CD4-positive, alpha-beta T cell (primary cell): ENCODE measurements at regions not wholly inside any gene's neighbourhood (a gene's known extent, or its start where the extent isn't known, plus 50 kb on each side); places are given as distances from the start of the nearest gene placed in this dataset.

Experiments used
- ATAC-seq: fragments of 200-7000 bp; cut with Tn5 transposase; one replicate; pipeline ENCODE4 v1.10.0; 2022; ENCODE audit warnings: mild to moderate bottlenecking; ENCODE audit not compliant: poor library complexity
- CTCF ChIA-PET: fragments of 350-600 bp; sonication (Branson Sonifier 250); formaldehyde crosslinking; loops from one replicate; lab custom pipeline; 2021; ENCODE audit warnings: antibody characterized with exemption, inconsistent platforms; lab: Charles Lee
- POLR2A ChIA-PET: fragments of 350-600 bp; sonication (Branson Sonifier 250); formaldehyde crosslinking; loops from one replicate; lab custom pipeline; 2021; ENCODE audit warnings: antibody characterized with exemption, inconsistent platforms; lab: Charles Lee
- DNase-seq, 14 experiments: peaks; one replicate each; pipeline ENCODE4 v3.0.0-alpha.2; 2013 to 2020; ENCODE audit warnings: mixed read lengths in 2 of 14
- H3K27ac ChIP-seq, 2 donors: one replicate each; pipeline versions ENCODE4 v1.5.1 to v1.7.0; 2013; ENCODE audit warnings: low read length in 2 of 2, low read depth in 1 of 2, mild to moderate bottlenecking in 1 of 2
- H3K27me3 ChIP-seq, 2 experiments: 1 replicate in 1 of 2; 2 replicates in 1 of 2; pipeline versions ENCODE4 v1.6.1 to v1.7.0; 2013; ENCODE audit warnings: low read length in 2 of 2, control low read depth in 1 of 2, mild to moderate bottlenecking in 1 of 2, moderate library complexity in 1 of 2; ENCODE audit not compliant: insufficient read depth in 2 of 2, control insufficient read depth in 1 of 2
- H3K36me3 ChIP-seq: one replicate; pipeline ENCODE4 v1.6.1; 2013; ENCODE audit warnings: low read length, control low read depth; ENCODE audit not compliant: insufficient read depth
- H3K4me1 ChIP-seq: one replicate; pipeline ENCODE4 v1.6.1; 2013; ENCODE audit warnings: low read length, control low read depth; ENCODE audit not compliant: insufficient read depth
- H3K4me3 ChIP-seq: one replicate; pipeline ENCODE4 v1.5.1; 2013; ENCODE audit warnings: mild to moderate bottlenecking, low read length, moderate library complexity
- H3K9me3 ChIP-seq, 2 experiments: 1 replicate in 1 of 2; 2 replicates in 1 of 2; pipeline versions ENCODE4 v1.6.1 to v1.7.0; 2013; ENCODE audit warnings: low read length in 2 of 2, mild to moderate bottlenecking in 2 of 2, control low read depth in 1 of 2, moderate library complexity in 1 of 2; ENCODE audit not compliant: control insufficient read depth in 1 of 2, insufficient read depth in 1 of 2
- H3K27ac Mint-ChIP-seq: one replicate; pipeline ENCODE4 v1.8.0; 2020; ENCODE audit warnings: mixed read lengths
- H3K27me3 Mint-ChIP-seq: one replicate; pipeline ENCODE4 v1.8.0; 2021; ENCODE audit warnings: mixed read lengths
- H3K36me3 Mint-ChIP-seq: one replicate; pipeline ENCODE4 v1.8.0; 2021; ENCODE audit warnings: low read depth, mixed read lengths
- H3K4me1 Mint-ChIP-seq: one replicate; pipeline ENCODE4 v1.8.0; 2021; ENCODE audit warnings: low read depth, mixed read lengths
- H3K4me3 Mint-ChIP-seq: one replicate; pipeline ENCODE4 v1.8.0; 2020; ENCODE audit warnings: mild to moderate bottlenecking, mixed read lengths
- H3K9me3 Mint-ChIP-seq: one replicate; pipeline ENCODE4 v1.8.0; 2020; ENCODE audit warnings: mixed read lengths
- CTCF ChIP-seq: fragments of 200-600 bp; IDR thresholded peaks from one replicate; pipeline ENCODE4 v1.8.0; 2022; ENCODE audit warnings: antibody characterized with exemption, mild to moderate bottlenecking
- intact Hi-C, 2 experiments: fragments of 100-400 bp; cut with DNase I in 1 of 2; cut with micrococcal nuclease in 1 of 2; formaldehyde crosslinking; loops; one replicate each; pipeline versions ENCODE4 v1.15.1 to v1.9.0; 2023 to 2025; cut with DNase I, micrococcal nuclease

GRCh38 chr6:10268611-10269310 is 146.1 kb downstream of the TFAP2A start:
- Mint-ChIP-seq H3K4me3 (no peak overlapping the region), H3K27me3 (peaks cover 38% of the 10 kb centered on the region), H3K9me3 (no peaks in the 10 kb centered on the region), H3K36me3 (no peaks in the 10 kb centered on the region), H3K4me1 (no peaks in the 10 kb centered on the region), H3K27ac (no peak overlapping the region)
- no peak for TF ChIP-seq CTCF
- no peak for ATAC-seq
- Histone ChIP-seq H3K9me3 (peaks cover 0 to 3% of the 10 kb centered on the region in 2 experiments), H3K4me3 (no peak overlapping the region), H3K4me1 (no peaks in the 10 kb centered on the region), H3K27ac (no peak overlapping the region), H3K36me3 (no peaks in the 10 kb centered on the region), H3K27me3 (no peaks in the 10 kb centered on the region)
- CTCF ChIA-PET = no interaction called here
- intact Hi-C loops = no loop called here
- DNase-seq = no peak
- POLR2A ChIA-PET = no interaction called here

GRCh38 chr6:10268111-10268510 is 146.8 kb downstream of the TFAP2A start:
- Mint-ChIP-seq H3K27ac (no peak overlapping the region), H3K27me3 (peaks cover 38% of the 10 kb centered on the region), H3K36me3 (no peaks in the 10 kb centered on the region), H3K4me1 (no peaks in the 10 kb centered on the region), H3K4me3 (no peak overlapping the region), H3K9me3 (peaks cover 2% of the 10 kb centered on the region)
- Histone ChIP-seq H3K27me3 (no peaks in the 10 kb centered on the region), H3K4me1 (no peaks in the 10 kb centered on the region), H3K27ac (no peak overlapping the region), H3K4me3 (no peak overlapping the region), H3K9me3 (peaks cover 0 to 3% of the 10 kb centered on the region in 2 experiments), H3K36me3 (no peaks in the 10 kb centered on the region)
- ATAC-seq (no peak), DNase-seq (no peak)
- POLR2A ChIA-PET = no interaction called here
- intact Hi-C loops = no loop called here
- CTCF ChIA-PET = no interaction called here
- TF ChIP-seq CTCF = no peak

GRCh38 chr6:10266462-10266861 is 148.4 kb downstream of the TFAP2A start:
- no peaks in the 10 kb centered on the region for H3K4me1 Mint-ChIP-seq

More at GRCh38 chr6:10266462-10266861, 148.4 kb downstream of the TFAP2A start:
- TF ChIP-seq CTCF = no peak
- no peaks in the 10 kb centered on the region for H3K36me3 ChIP-seq
- H3K9me3 ChIP-seq = peaks cover 0 to 3% of the 10 kb centered on the region in 2 experiments
- H3K27me3 ChIP-seq = no peaks in the 10 kb centered on the region
- Mint-ChIP-seq H3K36me3 (no peaks in the 10 kb centered on the region), H3K9me3 (peaks cover 2% of the 10 kb centered on the region), H3K27ac (no peak overlapping the region), H3K27me3 (peaks cover 33% of the 10 kb centered on the region), H3K4me3 (no peak overlapping the region)
- ChIA-PET POLR2A (no interaction called here), CTCF (no interaction called here)
- DNase-seq (no peak), ATAC-seq (no peak)
- intact Hi-C loops = no loop called here
- no peak overlapping the region for H3K4me3 ChIP-seq
- H3K27ac ChIP-seq = no peak overlapping the region
- no peaks in the 10 kb centered on the region for H3K4me1 ChIP-seq
